ENCODE measurements at regions not wholly inside any gene's neighbourhood (a gene's known extent, or its start where the extent isn't known, plus 50 kb on each side); places are given as distances from the start of the nearest gene placed in this dataset.
"Not testable (repeated sequence)": the region's sequence is repeated elsewhere in the genome, so short reads cannot be mapped to it uniquely, and the experiment has no call there.

- DNase-seq, result no peak
Observed at GRCh38 chr5:166726406-166726805, 1565.0 kb upstream of the WWC1 start.

GRCh38 chr5:166742951-166743350 is 1548.5 kb upstream of the WWC1 start:
- not testable (repeated sequence) for DNase-seq

DNA sequence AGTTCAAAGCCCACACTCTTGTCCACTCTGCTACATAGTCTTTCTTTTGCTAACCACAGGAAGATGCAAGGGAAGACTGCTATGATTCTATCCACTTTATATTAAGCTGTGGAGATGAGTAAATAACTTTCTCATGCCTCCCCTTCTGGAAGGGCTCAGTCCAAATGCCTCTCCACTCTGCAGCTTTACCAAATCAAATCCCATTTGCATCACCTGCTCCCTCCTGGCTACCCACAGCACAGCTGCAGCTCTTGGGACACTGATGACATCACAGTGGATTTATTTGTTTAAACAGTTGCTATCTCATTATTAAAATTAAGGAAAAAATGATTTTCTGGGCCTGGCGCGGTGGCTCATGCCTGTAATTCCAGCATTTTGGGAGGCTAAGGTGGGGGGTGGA is 1544.9 kb upstream of the WWC1 start:
- no peak for DNase-seq

GRCh38 chr5:166750376-166750775 is 1541.1 kb upstream of the WWC1 start:
- no peak for DNase-seq

GRCh38 chr5:166758151-166758550 is 1533.3 kb upstream of the WWC1 start:
- no peak for DNase-seq

- DNase-seq, result no peak
Observed at GRCh38 chr5:166767858-166768257, 1523.6 kb upstream of the WWC1 start.

GRCh38 chr5:166768536-166768935 is 1522.9 kb upstream of the WWC1 start:
- DNase-seq, result no peak

DNA sequence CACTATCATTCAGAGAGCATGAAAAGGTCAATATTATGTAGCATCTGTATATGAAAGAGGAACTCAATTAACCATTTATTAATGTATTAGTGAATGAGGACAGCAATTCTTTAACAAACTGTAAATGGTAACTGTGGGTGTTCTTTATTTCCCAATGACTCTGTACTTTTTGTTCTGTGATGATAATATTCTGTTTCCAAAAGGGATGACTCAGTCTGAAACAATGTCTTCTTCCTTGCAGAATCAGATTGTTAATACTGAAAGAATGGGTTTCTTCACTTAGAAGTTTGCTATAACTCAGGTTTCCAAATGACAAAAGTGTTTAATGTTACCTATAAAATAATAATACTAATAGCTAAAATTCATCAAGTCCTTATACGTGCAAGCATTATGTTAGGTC is 1518.7 kb upstream of the WWC1 start:
- no peak for DNase-seq

DNA sequence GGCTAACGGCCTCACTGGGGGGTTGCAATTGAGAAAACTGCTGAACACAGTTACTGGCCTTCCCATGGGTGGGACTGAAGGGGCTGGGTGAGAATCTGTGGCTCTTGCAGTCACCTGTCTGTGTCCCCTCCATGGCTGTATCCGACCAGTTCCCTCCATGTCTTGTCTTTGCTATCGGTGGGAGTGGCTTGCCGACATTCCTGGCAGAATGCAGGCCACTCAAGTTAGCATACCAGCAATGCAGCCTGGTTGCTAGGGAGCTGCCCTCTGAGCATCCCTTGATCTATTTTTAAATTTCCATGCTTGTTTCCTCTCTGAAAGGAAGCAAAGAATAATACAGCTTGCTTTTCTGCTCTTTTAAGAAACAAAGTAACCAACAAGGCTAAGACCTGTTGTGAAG is 1509.7 kb upstream of the WWC1 start:
- DNase-seq, result no peak

DNA sequence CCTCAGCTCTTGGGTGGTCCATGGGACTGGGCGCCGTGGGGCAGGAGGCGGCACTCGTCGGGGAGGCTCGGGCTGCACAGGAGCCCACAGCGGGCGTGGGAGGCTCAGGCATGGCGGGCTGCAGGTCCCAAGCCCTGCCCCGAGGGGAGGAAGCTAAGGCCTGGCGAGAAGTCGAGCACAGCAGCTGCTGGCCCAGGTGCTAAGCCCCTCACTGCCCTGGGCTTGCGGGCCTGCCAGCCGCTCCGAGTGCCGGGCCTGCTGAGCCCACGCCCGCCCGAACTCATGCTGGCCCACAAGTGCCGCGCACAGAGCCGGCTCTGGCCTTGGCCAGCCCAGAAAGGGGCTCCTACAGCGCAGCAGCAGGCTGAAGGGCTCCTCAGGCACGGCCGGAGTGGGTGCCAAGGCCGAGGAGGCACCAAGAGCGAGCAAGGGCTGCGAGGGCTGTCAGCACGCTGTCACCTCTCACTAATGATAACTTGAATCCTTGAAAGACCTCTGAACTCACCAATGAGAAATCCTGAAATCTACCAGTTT is 1506.8 kb upstream of the WWC1 start:
- no peak for DNase-seq

GRCh38 chr5:166786178-166786577 is 1505.3 kb upstream of the WWC1 start:
- no peak for DNase-seq

DNA sequence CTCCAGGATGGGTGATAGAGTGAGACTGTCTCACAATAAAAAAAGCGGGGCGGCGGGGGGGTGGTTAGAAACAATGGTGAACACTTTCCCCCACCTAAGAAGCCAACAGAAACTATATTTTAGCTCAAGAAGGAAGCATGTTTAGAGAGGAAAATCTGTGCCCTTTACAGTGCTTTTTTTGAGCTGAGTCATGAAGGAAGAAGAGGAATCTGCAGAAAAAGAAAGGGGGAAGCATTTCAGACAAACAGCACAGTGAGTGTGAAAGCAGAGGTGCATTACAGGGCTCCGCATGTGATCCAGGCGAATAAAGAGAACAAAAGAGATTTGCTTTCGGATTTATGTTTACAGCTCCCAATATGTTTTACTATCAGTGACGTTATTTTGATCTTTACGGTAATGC is 1504.6 kb upstream of the WWC1 start:
- no peak for DNase-seq

- no peak for DNase-seq
Observed at GRCh38 chr5:166788050-166788449, 1503.4 kb upstream of the WWC1 start.

DNA sequence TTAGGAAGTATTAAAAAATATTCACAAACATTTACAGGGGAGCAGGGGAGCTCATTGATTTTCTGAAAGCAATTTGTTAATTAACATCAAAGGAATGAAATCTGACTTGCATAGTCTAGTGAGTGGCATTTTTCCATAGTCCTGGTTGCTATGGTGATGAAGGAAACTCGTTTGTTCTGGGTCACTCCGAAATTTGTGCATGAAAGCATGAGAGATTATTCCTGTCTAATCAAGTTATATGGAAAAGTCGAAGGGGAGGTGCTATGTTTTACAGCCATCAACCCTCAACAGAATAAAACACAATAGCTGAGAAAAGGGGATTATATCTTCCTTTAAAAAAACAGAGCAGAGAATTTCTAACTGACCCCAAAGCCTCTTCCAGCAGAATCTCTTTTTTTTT is 1495.7 kb upstream of the WWC1 start:
- no peak for DNase-seq

DNA sequence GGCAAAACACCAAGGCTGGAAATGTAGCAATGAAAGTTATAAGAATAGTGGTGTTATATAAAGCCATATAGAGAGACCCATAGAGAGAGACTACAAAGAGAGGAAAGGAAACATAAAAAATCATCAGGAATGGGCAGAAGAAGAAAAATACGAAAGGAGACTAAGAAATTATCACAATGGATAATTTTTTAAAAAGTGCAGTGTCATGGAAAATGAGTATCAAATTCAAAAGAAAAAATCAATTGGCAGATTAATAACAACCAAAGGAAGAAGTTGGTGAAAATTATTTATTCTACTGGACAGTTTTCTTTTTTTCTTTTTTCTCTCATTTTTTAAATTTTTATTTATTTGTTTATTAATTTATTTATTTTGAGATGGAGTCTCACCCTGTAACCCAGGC is 1488.4 kb upstream of the WWC1 start:
- no peak for DNase-seq

- DNase-seq, result not testable (repeated sequence)
Observed at GRCh38 chr5:166804223-166804622, 1487.2 kb upstream of the WWC1 start.

DNA sequence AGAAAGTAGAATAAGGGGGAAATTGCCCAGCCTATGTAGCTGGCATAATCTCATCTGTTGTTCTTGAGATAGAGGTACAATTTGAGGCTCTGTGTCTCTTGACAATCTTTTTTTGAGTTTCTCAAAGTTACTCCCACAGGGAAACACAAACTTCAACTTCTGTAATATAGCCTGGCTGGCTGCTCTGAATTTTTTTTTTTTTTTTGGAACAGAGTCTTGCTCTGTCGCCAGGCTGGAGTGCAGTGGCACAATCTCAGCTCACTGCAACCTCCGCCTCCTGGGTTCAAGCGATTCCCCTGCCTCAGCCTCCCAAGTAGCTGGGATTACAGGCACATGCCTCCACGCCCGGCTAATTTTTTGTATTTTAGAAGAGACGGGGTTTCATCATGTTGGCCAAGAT is 1486.8 kb upstream of the WWC1 start:
- DNase-seq, result not testable (repeated sequence)

DNA sequence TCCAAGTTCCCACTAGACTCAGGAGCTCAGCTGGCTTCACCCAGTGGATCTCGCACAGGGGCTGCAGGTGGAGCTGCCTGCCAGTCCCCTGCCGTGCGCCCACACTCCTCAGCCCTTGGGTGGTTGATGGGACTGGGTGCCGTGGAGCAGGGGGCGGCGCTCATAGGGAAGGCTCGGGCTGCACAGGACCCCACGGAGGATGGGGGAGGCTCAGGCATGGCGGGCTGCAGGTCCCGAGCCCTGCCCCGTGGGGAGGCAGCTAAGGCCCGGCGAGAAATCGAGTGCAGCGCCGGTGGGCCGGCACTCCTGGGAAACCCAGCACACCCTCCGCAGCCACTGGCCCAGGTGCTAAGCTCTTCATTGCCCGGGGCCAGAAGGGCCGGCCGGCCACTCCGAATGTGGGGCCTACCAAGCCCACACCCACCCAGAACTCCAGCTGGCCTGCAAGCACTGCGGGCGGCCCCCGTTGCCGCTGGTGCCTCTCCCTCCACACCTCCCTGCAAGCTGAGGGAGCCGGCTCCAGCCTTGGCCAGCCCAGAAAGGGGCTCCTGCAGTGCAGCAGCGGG is 1481.3 kb upstream of the WWC1 start:
- DNase-seq, result not testable (repeated sequence)

DNA sequence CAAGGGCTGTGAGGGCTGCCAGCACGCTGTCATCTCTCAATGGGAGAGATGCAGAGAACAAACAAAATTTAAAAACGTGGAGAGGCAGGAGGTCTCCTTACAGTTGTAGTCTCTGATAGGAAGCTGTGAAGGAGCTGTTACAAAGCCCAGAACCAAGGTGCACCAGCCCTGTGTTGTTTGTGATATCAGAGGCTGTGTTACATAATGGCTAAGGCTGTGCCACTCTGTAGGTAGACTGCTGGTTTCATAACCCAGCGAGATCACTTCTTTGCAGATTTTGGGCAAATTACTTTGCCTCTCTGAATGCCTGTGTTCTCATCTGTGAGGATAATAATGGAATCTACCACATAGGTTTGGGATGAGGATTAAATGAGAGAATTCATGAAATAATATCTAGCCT is 1480.7 kb upstream of the WWC1 start:
- DNase-seq, result no peak

DNA sequence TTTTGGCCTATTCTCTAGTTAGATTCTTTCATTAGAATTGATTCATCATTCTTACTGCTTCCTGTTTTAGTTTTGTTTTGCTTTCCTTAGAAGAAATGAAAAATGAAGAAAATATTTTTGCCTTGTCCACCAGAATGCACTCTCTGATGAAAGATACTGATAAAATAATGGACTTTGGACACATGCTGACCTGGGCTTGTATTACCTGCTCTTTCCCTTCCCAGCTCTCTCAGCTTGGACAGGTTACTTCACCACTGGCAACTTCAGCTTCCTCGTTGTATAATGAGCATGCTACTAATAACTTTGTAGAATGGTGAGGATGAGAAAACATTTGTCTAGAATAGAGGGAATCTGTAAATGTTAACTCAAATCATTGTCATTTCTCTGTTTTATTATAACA is 1468.1 kb upstream of the WWC1 start:
- DNase-seq, result no peak

- DNase-seq, result no peak
Observed at GRCh38 chr5:166834246-166834645, 1457.2 kb upstream of the WWC1 start.

GRCh38 chr5:166845044-166845443 is 1446.4 kb upstream of the WWC1 start:
- no peak for DNase-seq

GRCh38 chr5:166856791-166857190 is 1434.7 kb upstream of the WWC1 start:
- no peak for DNase-seq

DNA sequence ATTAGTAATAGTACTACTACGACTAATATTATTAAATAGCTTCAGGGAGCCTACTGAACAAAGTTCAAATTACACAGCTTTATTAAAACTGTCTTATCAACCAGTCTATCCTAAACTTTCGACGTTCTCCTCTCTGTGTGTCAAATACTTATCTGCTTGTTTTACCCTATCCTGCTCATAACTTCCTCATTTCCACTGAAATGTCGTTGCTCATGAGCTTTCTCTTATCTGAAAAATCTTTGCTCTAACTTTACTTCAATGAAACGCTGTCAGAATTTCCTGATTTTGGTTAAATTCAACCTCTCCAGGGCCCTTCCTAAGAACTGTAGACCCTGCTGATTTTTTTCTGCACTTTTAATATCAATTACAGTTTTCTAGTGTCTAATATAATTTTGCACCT is 1431.0 kb upstream of the WWC1 start:
- DNase-seq, result no peak

DNA sequence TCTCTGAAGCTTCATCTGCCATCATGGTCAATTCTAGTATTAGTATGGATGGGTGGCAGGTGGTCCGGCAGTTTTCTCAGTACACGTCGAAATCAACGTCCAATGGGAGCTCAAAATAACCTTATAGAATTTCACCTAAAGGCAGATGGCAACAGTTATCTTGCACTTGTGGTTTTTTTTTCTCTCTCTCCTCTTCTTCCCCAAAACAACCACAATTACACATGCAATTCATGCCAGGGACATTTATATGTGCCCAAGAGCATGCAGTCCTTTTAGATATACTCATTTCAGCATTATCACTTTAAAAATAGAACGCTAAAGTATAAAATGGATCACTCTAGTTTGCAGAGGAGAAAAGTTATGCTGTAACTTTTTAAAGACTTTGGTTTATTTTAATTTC is 1428.9 kb upstream of the WWC1 start:
- no peak for DNase-seq

DNA sequence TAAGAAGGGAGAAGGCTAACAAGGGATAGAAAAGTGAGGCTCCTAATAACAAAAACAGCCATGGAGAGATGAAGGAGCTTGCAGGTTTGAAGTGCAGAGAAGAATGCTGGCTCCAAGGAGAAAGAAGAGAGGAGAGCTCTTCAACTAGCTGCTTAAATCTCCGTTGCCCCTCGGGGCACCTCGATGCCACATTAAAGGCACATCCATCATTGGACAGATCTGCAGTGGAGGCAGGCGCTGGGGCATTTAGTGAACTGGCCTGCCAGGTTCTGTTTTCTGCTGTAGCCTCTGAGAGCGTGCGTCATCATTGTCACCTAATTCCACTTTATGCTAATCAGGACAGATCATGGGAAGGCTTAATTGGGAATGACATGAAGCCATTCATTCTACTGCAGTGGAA is 1426.2 kb upstream of the WWC1 start:
- DNase-seq, result no peak
